ENCODE measurements at regions not wholly inside any gene's neighbourhood (a gene's known extent, or its start where the extent isn't known, plus 50 kb on each side); places are given as distances from the start of the nearest gene placed in this dataset.

GRCh38 chr3:40780925-40781406 lies 256.2 kb downstream of the ZNF621 start:
- no peak overlapping the region for H3K27ac ChIP-seq (ENCODE audit: low read depth, low read length)
- H3K4me3 Mint-ChIP-seq = no peak overlapping the region
- H3K9me3 Mint-ChIP-seq = no peaks in the 10 kb centered on the region
- ChIA-PET CTCF (no interaction called here), POLR2A (no interaction called here)
- peaks cover 0 to 14% of the 10 kb centered on the region in 2 donors for H3K27me3 Mint-ChIP-seq
- DNase-seq = no peak
- H3K4me3 ChIP-seq (ENCODE audit: low read length) = no peak overlapping the region
- H3K9me3 ChIP-seq (ENCODE audit: low read length) = no peaks in the 10 kb centered on the region
- H3K4me1 Mint-ChIP-seq = no peaks in the 10 kb centered on the region
- no peak overlapping the region for H3K27ac Mint-ChIP-seq
- H3K4me1 ChIP-seq (ENCODE audit: insufficient read depth, low read length) = no peaks in the 10 kb centered on the region
- no peaks in the 10 kb centered on the region for H3K36me3 ChIP-seq (ENCODE audit: insufficient read depth, low read length)
- no peaks in the 10 kb centered on the region for H3K36me3 Mint-ChIP-seq
- no peaks in the 10 kb centered on the region for H3K27me3 ChIP-seq (ENCODE audit: insufficient read depth, low read length, poor library complexity, severe bottlenecking)

- H3K36me3 ChIP-seq (ENCODE audit: insufficient read depth, low read length) = no peaks in the 10 kb centered on the region
- no peaks in the 10 kb centered on the region for H3K27me3 ChIP-seq (ENCODE audit: insufficient read depth, low read length, poor library complexity, severe bottlenecking)
- H3K27ac ChIP-seq (ENCODE audit: low read depth, low read length) = no peak overlapping the region
- no peaks in the 10 kb centered on the region for H3K4me1 ChIP-seq (ENCODE audit: insufficient read depth, low read length)
- POLR2A ChIA-PET = no interaction called here
- Mint-ChIP-seq H3K36me3 (no peaks in the 10 kb centered on the region), H3K4me3 (no peak overlapping the region), H3K27ac (no peak overlapping the region), H3K9me3 (peaks cover 0 to 6% (median 2%) of the 10 kb centered on the region in 5 donors), H3K4me1 (no peaks in the 10 kb centered on the region), H3K27me3 (peaks cover under 1 to 19% of the 10 kb centered on the region in 2 donors)
- H3K4me3 ChIP-seq (ENCODE audit: low read length) = no peak overlapping the region
- CTCF ChIA-PET = no interaction called here
- no peaks in the 10 kb centered on the region for H3K9me3 ChIP-seq (ENCODE audit: low read length)
- no peak for DNase-seq
Observed at GRCh38 chr3:40782111-40782721, 257.5 kb downstream of the ZNF621 start.

- H3K27me3 Mint-ChIP-seq = peaks cover 3 to 30% of the 10 kb centered on the region in 2 donors
- H3K4me3 ChIP-seq (ENCODE audit: low read length) = no peak overlapping the region
- no peaks in the 10 kb centered on the region for H3K9me3 ChIP-seq (ENCODE audit: low read length)
- H3K9me3 Mint-ChIP-seq = peaks cover 0 to 10% (median 6%) of the 10 kb centered on the region in 5 donors
- ChIA-PET CTCF (no interaction called here), POLR2A (no interaction called here)
- DNase-seq = no peak
- H3K4me1 ChIP-seq (ENCODE audit: insufficient read depth, low read length) = no peaks in the 10 kb centered on the region
- no peaks in the 10 kb centered on the region for H3K4me1 Mint-ChIP-seq
- no peaks in the 10 kb centered on the region for H3K36me3 Mint-ChIP-seq
- no peaks in the 10 kb centered on the region for H3K27me3 ChIP-seq (ENCODE audit: insufficient read depth, low read length, poor library complexity, severe bottlenecking)
- H3K36me3 ChIP-seq (ENCODE audit: insufficient read depth, low read length) = no peaks in the 10 kb centered on the region
- no peak overlapping the region for H3K27ac ChIP-seq (ENCODE audit: low read depth, low read length)
- H3K27ac Mint-ChIP-seq = no peak overlapping the region
- no peak overlapping the region for H3K4me3 Mint-ChIP-seq
Observed at GRCh38 chr3:40790746-40791145, 266.0 kb downstream of the ZNF621 start.

GRCh38 chr3:40793730-40794129 lies 269.0 kb downstream of the ZNF621 start:
- H3K4me3 ChIP-seq (ENCODE audit: low read length) = no peak overlapping the region
- peaks cover 5 to 25% of the 10 kb centered on the region in 2 donors for H3K27me3 Mint-ChIP-seq
- no peaks in the 10 kb centered on the region for H3K4me1 ChIP-seq (ENCODE audit: insufficient read depth, low read length)
- H3K4me3 Mint-ChIP-seq = no peak overlapping the region
- peaks cover 0 to 6% (median 0%) of the 10 kb centered on the region in 5 donors for H3K9me3 Mint-ChIP-seq
- H3K27ac Mint-ChIP-seq = no peak overlapping the region
- H3K27me3 ChIP-seq (ENCODE audit: insufficient read depth, low read length, poor library complexity, severe bottlenecking) = no peaks in the 10 kb centered on the region
- H3K36me3 ChIP-seq (ENCODE audit: insufficient read depth, low read length) = no peaks in the 10 kb centered on the region
- DNase-seq = no peak
- CTCF ChIA-PET = no interaction called here
- no peaks in the 10 kb centered on the region for H3K9me3 ChIP-seq (ENCODE audit: low read length)
- no peaks in the 10 kb centered on the region for H3K36me3 Mint-ChIP-seq
- POLR2A ChIA-PET = no interaction called here
- H3K4me1 Mint-ChIP-seq = no peaks in the 10 kb centered on the region
- H3K27ac ChIP-seq (ENCODE audit: low read depth, low read length) = no peak overlapping the region

- Histone ChIP-seq H3K36me3 (ENCODE audit: insufficient read depth, low read length) (no peaks in the 10 kb centered on the region), H3K4me3 (ENCODE audit: low read length) (no peak overlapping the region), H3K4me1 (ENCODE audit: insufficient read depth, low read length) (no peaks in the 10 kb centered on the region), H3K27ac (ENCODE audit: low read depth, low read length) (no peak overlapping the region), H3K27me3 (ENCODE audit: insufficient read depth, low read length, poor library complexity, severe bottlenecking) (no peaks in the 10 kb centered on the region), H3K9me3 (ENCODE audit: low read length) (no peaks in the 10 kb centered on the region)
- no peaks in the 10 kb centered on the region for H3K36me3 Mint-ChIP-seq
- H3K9me3 Mint-ChIP-seq = peaks cover 0 to 9% (median 6%) of the 10 kb centered on the region in 5 donors
- peaks cover 11 to 14% of the 10 kb centered on the region in 2 donors for H3K27me3 Mint-ChIP-seq
- ChIA-PET CTCF (no interaction called here), POLR2A (no interaction called here)
- H3K27ac Mint-ChIP-seq = no peak overlapping the region
- DNase-seq = no peak
- no peak overlapping the region for H3K4me3 Mint-ChIP-seq
- H3K4me1 Mint-ChIP-seq = no peaks in the 10 kb centered on the region
Observed at GRCh38 chr3:40800343-40800742, 275.6 kb downstream of the ZNF621 start.

GRCh38 chr3:40801284-40801741 lies 276.6 kb downstream of the ZNF621 start:
- Mint-ChIP-seq H3K27me3 (peaks cover 10 to 14% of the 10 kb centered on the region in 2 donors), H3K9me3 (peaks cover 0 to 9% (median 6%) of the 10 kb centered on the region in 5 donors), H3K4me1 (no peaks in the 10 kb centered on the region), H3K4me3 (no peak overlapping the region), H3K27ac (no peak overlapping the region), H3K36me3 (no peaks in the 10 kb centered on the region)
- Histone ChIP-seq H3K27ac (ENCODE audit: low read depth, low read length) (no peak overlapping the region), H3K36me3 (ENCODE audit: insufficient read depth, low read length) (no peaks in the 10 kb centered on the region), H3K4me1 (ENCODE audit: insufficient read depth, low read length) (no peaks in the 10 kb centered on the region), H3K27me3 (ENCODE audit: insufficient read depth, low read length, poor library complexity, severe bottlenecking) (no peaks in the 10 kb centered on the region), H3K4me3 (ENCODE audit: low read length) (no peak overlapping the region), H3K9me3 (ENCODE audit: low read length) (no peaks in the 10 kb centered on the region)
- POLR2A ChIA-PET = no interaction called here
- no peak for DNase-seq
- CTCF ChIA-PET = no interaction called here

GRCh38 chr3:40803311-40803710 lies 278.6 kb downstream of the ZNF621 start:
- Mint-ChIP-seq H3K9me3 (peaks cover 0 to 9% (median 6%) of the 10 kb centered on the region in 5 donors), H3K27ac (no peak overlapping the region), H3K27me3 (peaks cover 6 to 12% of the 10 kb centered on the region in 2 donors), H3K4me3 (no peak overlapping the region), H3K4me1 (no peaks in the 10 kb centered on the region), H3K36me3 (no peaks in the 10 kb centered on the region)
- H3K36me3 ChIP-seq (ENCODE audit: insufficient read depth, low read length) = no peaks in the 10 kb centered on the region
- no peaks in the 10 kb centered on the region for H3K27me3 ChIP-seq (ENCODE audit: insufficient read depth, low read length, poor library complexity, severe bottlenecking)
- no peak for DNase-seq
- H3K4me1 ChIP-seq (ENCODE audit: insufficient read depth, low read length) = no peaks in the 10 kb centered on the region
- H3K9me3 ChIP-seq (ENCODE audit: low read length) = no peaks in the 10 kb centered on the region
- no peak overlapping the region for H3K27ac ChIP-seq (ENCODE audit: low read depth, low read length)
- H3K4me3 ChIP-seq (ENCODE audit: low read length) = no peak overlapping the region
- ChIA-PET CTCF (no interaction called here), POLR2A (no interaction called here)

GRCh38 chr3:40805456-40805855 lies 280.7 kb downstream of the ZNF621 start:
- no peaks in the 10 kb centered on the region for H3K4me1 ChIP-seq (ENCODE audit: insufficient read depth, low read length)
- peaks cover 6 to 10% of the 10 kb centered on the region in 2 donors for H3K27me3 Mint-ChIP-seq
- POLR2A ChIA-PET = no interaction called here
- CTCF ChIA-PET = no interaction called here
- no peak overlapping the region for H3K4me3 Mint-ChIP-seq
- no peaks in the 10 kb centered on the region for H3K9me3 ChIP-seq (ENCODE audit: low read length)
- H3K4me3 ChIP-seq (ENCODE audit: low read length) = no peak overlapping the region
- no peak overlapping the region for H3K27ac Mint-ChIP-seq
- H3K4me1 Mint-ChIP-seq = no peaks in the 10 kb centered on the region
- peaks cover 5 to 13% (median 9%) of the 10 kb centered on the region in 5 donors for H3K9me3 Mint-ChIP-seq
- H3K36me3 Mint-ChIP-seq = no peaks in the 10 kb centered on the region
- no peak for DNase-seq
- no peaks in the 10 kb centered on the region for H3K36me3 ChIP-seq (ENCODE audit: insufficient read depth, low read length)
- no peaks in the 10 kb centered on the region for H3K27me3 ChIP-seq (ENCODE audit: insufficient read depth, low read length, poor library complexity, severe bottlenecking)
- H3K27ac ChIP-seq (ENCODE audit: low read depth, low read length) = no peak overlapping the region
